ENCODE measurements at regions not wholly inside any gene's neighbourhood (a gene's known extent, or its start where the extent isn't known, plus 50 kb on each side); places are given as distances from the start of the nearest gene placed in this dataset.

GRCh38 chr11:2071748-2072385 lies 67.3 kb downstream of the IGF2 start:
- Histone ChIP-seq H3K36me3 (no peaks in the 10 kb centered on the region), H3K27me3 (peaks cover 10% of the 10 kb centered on the region), H3K27ac (no peak overlapping the region), H3K9me3 (no peaks in the 10 kb centered on the region), H3K4me3 (no peak overlapping the region), H3K4me1 (no peaks in the 10 kb centered on the region)
- intact Hi-C loops (cut with DNase I), result no loop called here
- TF ChIP-seq, protein P1, sequence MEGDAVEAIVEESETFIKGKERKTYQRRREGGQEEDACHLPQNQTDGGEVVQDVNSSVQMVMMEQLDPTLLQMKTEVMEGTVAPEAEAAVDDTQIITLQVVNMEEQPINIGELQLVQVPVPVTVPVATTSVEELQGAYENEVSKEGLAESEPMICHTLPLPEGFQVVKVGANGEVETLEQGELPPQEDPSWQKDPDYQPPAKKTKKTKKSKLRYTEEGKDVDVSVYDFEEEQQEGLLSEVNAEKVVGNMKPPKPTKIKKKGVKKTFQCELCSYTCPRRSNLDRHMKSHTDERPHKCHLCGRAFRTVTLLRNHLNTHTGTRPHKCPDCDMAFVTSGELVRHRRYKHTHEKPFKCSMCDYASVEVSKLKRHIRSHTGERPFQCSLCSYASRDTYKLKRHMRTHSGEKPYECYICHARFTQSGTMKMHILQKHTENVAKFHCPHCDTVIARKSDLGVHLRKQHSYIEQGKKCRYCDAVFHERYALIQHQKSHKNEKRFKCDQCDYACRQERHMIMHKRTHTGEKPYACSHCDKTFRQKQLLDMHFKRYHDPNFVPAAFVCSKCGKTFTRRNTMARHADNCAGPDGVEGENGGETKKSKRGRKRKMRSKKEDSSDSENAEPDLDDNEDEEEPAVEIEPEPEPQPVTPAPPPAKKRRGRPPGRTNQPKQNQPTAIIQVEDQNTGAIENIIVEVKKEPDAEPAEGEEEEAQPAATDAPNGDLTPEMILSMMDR (IDR thresholded peaks at IDR 0.05), result no peak
- no peak for ATAC-seq
- DNase-seq, result peak; percentile 36
